HUES48 (cell line): ENCODE measurements at regions not wholly inside any gene's neighbourhood (a gene's known extent, or its start where the extent isn't known, plus 50 kb on each side); places are given as distances from the start of the nearest gene placed in this dataset.
"Not testable (repeated sequence)": the region's sequence is repeated elsewhere in the genome, so short reads cannot be mapped to it uniquely, and the experiment has no call there.

Experiments used
- H3K27ac ChIP-seq: one replicate; pipeline ENCODE4 v1.7.0; 2013; ENCODE audit warnings: low read depth, low read length, inconsistent platforms
- H3K27me3 ChIP-seq: 2 replicates; pipeline ENCODE4 v1.6.1; 2013; ENCODE audit warnings: mild to moderate bottlenecking, low read length; ENCODE audit not compliant: control insufficient read depth, insufficient read depth
- H3K36me3 ChIP-seq: 2 replicates; pipeline ENCODE4 v1.6.1; 2013; ENCODE audit warnings: low read length; ENCODE audit not compliant: control insufficient read depth, insufficient read depth
- H3K4me1 ChIP-seq: 2 replicates; pipeline ENCODE4 v1.6.1; 2013; ENCODE audit warnings: mild to moderate bottlenecking, low read length; ENCODE audit not compliant: control insufficient read depth, insufficient read depth
- H3K4me3 ChIP-seq: 2 replicates; pipeline ENCODE4 v1.5.1; 2013; ENCODE audit warnings: mild to moderate bottlenecking, low read depth, low read length
- H3K9ac ChIP-seq: 2 replicates; pipeline ENCODE4 v1.6.1; 2013; ENCODE audit warnings: mild to moderate bottlenecking, low read depth, low read length, moderate library complexity
- H3K9me3 ChIP-seq: 2 replicates; pipeline ENCODE4 v1.6.1; 2013; ENCODE audit warnings: low read length; ENCODE audit not compliant: control insufficient read depth, insufficient read depth

DNA sequence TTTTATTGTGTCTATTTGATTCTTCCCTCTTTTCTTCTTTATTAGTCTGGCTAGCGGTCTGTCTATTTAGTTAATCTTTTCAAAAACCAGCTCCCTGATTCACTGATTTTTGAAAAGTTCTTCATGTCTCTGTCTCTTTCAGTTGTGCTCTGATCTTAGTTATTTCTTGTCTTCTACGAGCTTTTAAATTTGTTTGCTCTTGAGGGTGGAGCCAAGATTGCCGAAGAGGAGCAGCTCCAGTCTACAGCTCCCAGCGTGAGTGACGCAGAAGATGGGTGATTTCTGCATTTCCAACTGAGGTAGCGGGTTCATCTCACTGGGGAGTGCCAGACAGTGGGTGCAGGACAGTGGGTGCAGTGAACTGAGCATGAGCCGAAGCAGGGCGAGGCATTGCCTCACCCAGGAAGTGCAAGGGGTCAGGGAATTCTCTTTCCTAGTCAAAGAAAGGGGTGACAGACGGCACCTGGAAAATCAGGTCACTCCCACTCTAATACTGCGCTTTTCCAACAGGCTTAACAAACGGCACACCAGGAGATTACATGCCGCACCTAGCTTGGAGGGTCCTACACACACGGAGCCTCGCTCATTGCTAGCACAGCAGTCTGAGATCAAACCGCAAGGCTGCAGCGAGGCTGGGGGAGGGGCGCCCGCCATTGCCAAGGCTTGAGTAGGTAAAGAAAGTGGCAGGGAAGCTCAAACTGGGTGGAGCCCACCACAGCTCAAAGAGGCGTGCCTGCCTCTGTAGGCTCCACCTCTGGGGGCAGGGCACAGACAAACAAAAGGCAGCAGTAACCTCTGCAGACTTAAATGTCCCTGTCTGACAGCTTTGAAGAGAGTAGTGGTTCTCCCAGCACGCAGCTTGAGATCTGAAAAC lies 220.6 kb upstream of the IRAK1BP1 start:
- H3K4me1 ChIP-seq, H3K27ac ChIP-seq, H3K27me3 ChIP-seq, H3K9me3 ChIP-seq, H3K9ac ChIP-seq, H3K36me3 ChIP-seq: not testable (repeated sequence)
- peak overlapping the region; percentile 17; the same call in 1 of the 2 replicates for H3K4me3 ChIP-seq

DNA sequence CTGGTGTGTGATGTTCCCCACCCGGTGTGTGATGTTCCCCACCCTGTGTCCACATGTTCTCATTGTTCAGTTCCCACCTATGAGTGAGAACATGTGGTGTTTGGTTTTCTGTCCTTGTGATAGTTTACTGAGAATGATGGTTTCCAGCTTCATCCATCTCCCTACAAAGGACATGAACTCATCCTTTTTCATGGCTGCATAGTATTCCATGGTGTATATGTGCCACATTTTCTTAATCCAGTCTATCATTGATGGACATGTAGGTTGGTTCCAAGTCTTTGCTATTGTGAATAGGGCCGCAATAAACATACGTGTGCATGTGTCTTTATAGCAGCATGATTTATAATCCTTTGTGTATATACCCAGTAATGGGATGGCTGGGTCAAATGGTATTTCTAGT lies 201.5 kb upstream of the IRAK1BP1 start:
- H3K9me3 ChIP-seq, H3K4me3 ChIP-seq, H3K36me3 ChIP-seq, H3K27me3 ChIP-seq, H3K9ac ChIP-seq, H3K27ac ChIP-seq: not testable (repeated sequence)
- H3K4me1 ChIP-seq: peaks cover 18% of the 10 kb centered on the region

DNA sequence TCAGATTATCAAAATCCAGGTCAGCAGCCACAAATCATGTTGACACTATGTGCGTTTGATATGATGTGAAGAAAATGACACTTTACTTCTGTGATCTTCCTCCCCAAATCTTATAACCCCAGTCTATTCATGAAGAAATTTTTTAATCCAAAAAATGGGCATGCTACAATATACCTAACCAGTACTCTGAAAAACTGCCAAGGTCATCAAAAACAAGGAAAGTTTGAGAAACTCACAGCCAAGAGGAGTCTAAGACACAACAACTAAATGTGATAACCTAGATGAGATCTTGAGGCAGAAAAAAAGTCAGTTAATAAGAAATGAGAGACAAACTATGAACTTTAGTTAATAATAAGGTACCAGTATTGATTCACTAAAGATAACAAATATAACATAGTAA lies 200.6 kb upstream of the IRAK1BP1 start:
- Histone ChIP-seq H3K27me3 (no peaks in the 10 kb centered on the region), H3K9ac (no peak overlapping the region), H3K9me3 (no peaks in the 10 kb centered on the region), H3K4me1 (peaks cover 20% of the 10 kb centered on the region), H3K36me3 (no peaks in the 10 kb centered on the region), H3K4me3 (no peak overlapping the region), H3K27ac (no peak overlapping the region)

DNA sequence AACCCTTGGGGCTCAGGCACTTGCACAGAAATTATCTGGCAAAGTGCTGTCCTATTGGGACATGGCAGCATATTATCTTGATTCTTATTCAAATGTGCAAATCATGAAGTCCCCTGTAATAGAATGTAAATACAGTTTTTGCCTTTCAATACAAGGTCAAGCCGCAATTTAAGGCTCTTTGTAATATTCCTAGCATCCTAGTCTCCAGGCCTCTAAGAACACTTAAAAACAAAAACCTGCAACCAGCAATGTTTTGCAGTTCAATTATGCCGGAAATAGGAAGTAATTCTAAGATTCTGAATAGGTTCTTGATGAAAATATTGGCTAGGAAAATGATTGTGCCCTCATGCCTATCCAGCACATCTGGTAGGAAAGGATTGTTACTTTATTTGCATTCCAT lies 197.2 kb upstream of the IRAK1BP1 start:
- no peak overlapping the region for H3K27ac ChIP-seq
- no peaks in the 10 kb centered on the region for H3K36me3 ChIP-seq
- no peak overlapping the region for H3K9ac ChIP-seq

DNA sequence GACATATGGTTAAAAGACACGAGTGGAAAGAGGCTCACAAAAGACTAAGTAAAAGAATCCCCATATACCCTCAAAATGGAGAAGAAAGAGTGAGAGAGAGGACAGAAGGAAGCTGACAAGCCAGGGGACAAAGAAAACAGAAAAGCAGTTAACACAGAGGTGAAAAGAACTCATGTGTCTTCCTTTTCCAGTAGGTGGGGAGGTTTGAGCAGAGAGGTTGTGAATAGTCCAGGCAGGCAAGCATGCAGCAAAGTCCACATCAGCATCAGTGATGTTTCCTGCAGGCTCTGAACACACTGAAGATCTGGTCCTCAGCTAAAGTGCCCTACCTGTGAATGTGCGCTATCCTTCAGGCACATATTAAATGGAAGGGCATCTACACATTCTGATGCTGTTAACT lies 196.5 kb upstream of the IRAK1BP1 start:
- peaks cover 6% of the 10 kb centered on the region for H3K9me3 ChIP-seq
- H3K27me3 ChIP-seq: no peaks in the 10 kb centered on the region
- no peak overlapping the region for H3K27ac ChIP-seq
- no peak overlapping the region for H3K9ac ChIP-seq
- H3K4me3 ChIP-seq: no peak overlapping the region
- H3K4me1 ChIP-seq: peaks cover 20% of the 10 kb centered on the region
- H3K36me3 ChIP-seq: no peaks in the 10 kb centered on the region

More for the DNA sequence above, 197.2 kb upstream of the IRAK1BP1 start:
- no peak overlapping the region; the same call in 1 of the 2 replicates for H3K4me3 ChIP-seq
- no peaks in the 10 kb centered on the region for H3K27me3 ChIP-seq
- H3K4me1 ChIP-seq: peaks cover 20% of the 10 kb centered on the region
- no peaks in the 10 kb centered on the region for H3K9me3 ChIP-seq

DNA sequence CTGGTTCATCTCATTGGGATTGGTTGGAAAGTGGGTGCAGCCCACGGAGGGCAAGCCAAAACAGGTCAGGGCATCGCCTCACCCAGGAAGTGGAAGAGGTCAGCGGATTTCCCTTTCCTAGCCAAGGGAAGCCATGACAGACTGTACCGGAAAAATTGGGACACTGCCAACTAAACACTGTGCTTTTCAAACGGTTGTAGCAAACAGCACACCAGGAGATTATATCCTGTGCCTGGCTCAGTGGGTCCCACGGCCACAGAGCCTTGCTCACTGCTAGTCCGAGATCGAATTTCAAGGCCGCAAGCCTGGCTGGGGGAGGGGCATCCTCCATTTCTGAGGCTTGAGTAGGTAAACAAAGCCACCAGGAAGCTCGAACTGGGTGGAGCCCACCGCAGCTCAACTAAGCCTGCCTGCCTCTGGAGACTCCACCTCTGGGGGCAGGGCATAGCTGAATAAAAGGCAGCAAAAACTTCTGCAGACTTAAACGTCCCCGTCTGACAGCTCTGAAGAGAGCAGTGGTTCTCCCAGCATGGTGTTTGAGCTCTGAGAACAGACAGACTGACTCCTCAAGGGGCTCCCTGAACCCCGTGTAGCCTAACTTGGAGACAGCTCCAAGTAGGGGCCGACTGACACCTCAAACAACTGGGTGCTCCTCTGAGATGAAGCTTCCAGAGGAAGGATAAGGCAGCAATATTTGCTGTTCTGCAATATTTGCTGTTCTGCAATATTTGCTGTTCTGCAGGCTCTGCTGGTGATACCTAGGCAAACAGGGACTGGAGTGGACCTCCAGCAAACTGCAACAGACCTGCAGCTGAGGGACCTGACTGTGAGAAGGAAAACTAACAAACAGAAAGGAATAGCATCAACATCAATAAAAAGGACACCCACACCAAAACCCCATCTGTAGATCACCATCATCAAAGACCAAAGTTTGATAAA lies 191.0 kb upstream of the IRAK1BP1 start:
- not testable (repeated sequence) for H3K27ac ChIP-seq, H3K4me1 ChIP-seq, H3K27me3 ChIP-seq, H3K36me3 ChIP-seq, H3K9ac ChIP-seq, H3K4me3 ChIP-seq
- H3K9me3 ChIP-seq: peaks cover 17% of the 10 kb centered on the region

DNA sequence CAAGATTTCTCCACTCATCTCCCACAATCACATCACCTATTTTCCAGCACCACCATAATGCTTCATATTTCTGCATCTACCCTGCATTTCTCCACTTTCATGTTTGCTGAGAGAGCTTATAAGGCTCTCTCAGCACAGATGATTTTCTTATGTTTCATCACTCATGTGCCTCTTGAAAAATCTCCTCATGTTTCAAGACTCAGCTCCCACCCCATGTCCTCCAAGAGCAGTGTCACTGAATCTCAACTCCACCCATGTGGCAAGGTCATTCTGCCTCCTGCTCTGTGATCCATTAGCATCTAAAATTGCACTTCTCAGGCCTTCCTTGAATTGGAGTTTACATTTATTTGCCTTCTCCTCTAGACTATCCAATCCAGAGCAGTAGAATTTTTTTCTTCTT lies 178.7 kb upstream of the IRAK1BP1 start:
- Histone ChIP-seq H3K4me3 (no peak overlapping the region), H3K4me1 (no peaks in the 10 kb centered on the region), H3K9ac (no peak overlapping the region), H3K36me3 (no peaks in the 10 kb centered on the region), H3K9me3 (no peaks in the 10 kb centered on the region), H3K27ac (no peak overlapping the region), H3K27me3 (no peaks in the 10 kb centered on the region)

DNA sequence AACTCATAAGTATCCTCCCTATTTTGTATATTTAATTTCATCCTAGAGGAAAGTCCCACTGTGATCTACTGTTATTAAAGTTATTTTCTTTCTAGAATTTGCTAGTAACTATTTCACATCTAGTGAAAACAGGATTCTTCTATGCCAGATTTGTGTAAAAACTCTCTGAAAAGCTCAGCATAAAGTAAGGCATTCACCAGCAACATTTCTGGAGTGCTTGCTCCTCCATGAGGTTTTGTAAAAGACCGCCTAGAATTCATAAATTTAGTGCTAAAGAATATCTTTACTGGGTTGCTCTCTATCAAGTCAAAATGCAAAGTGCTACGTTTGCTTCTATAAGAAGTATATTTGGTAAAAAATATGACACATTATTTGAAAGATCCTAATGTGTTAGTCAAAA lies 173.5 kb upstream of the IRAK1BP1 start:
- H3K36me3 ChIP-seq: no peaks in the 10 kb centered on the region
- no peaks in the 10 kb centered on the region for H3K4me1 ChIP-seq
- peaks cover 8% of the 10 kb centered on the region for H3K9me3 ChIP-seq
- H3K4me3 ChIP-seq: no peak overlapping the region
- no peaks in the 10 kb centered on the region for H3K27me3 ChIP-seq
- no peak overlapping the region for H3K27ac ChIP-seq
- H3K9ac ChIP-seq: no peak overlapping the region

DNA sequence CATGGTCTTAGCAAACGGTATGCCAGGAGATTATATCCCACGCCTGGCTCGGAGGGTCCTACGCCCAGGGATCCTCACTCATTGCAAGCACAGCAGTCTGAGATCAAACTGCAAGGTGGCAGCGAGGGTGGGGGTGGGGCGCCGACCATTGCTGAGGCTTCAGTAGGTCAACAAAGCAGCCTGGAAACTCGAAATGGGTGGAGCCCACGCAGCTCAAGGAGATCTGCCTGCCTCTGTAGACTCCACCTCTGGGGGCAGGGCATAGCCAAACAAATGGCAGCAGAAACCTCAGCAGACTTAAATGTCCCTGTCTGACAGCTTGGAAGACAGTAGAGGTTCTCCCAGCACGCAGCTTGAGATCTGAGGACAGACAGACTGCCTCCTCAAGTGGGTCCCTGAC lies 172.7 kb upstream of the IRAK1BP1 start:
- not testable (repeated sequence) for H3K4me3 ChIP-seq, H3K4me1 ChIP-seq, H3K36me3 ChIP-seq

DNA sequence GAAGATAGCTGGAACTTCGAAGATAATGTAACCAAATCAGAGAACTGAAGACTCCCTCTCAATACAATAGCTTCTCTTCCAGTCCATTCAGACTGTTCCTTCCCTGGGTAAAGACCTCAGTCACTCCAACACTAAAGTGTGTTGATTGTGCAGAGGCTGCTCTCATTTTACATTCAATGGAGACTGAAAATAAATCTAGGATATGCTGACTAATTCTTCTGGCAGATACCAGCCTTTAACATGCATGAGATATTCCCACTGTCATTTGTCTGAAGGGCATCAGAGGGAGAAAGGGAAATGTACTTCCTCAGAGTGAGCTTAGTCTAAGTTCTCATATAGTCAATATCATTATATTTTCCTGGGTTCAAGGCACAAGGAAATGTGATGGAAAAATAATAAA lies 166.4 kb upstream of the IRAK1BP1 start:
- Histone ChIP-seq H3K27me3 (no peaks in the 10 kb centered on the region), H3K27ac (no peak overlapping the region), H3K36me3 (no peaks in the 10 kb centered on the region), H3K4me3 (no peak overlapping the region), H3K9me3 (no peaks in the 10 kb centered on the region), H3K4me1 (no peaks in the 10 kb centered on the region), H3K9ac (no peak overlapping the region)

More for the DNA sequence above, 172.7 kb upstream of the IRAK1BP1 start:
- H3K9ac ChIP-seq, H3K9me3 ChIP-seq, H3K27me3 ChIP-seq, H3K27ac ChIP-seq: not testable (repeated sequence)

DNA sequence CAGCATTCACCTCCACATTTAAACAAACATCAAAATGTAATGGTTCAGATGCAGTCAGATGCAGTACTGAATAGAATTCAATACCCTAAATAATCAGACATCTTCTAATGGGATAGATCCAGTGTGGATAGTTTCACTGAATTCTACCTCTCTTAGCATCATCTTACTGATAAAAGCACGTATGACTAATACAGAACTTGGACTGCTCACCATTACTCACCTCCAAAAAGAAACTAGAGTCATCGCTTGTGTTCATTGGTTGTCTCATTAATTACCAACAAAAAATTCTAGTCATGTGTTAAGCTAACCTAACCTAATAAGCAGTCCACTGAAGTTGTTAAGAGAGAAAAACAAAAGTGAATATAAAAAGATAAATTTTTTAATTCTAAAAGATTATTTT lies 165.9 kb upstream of the IRAK1BP1 start:
- H3K27ac ChIP-seq: no peak overlapping the region
- H3K36me3 ChIP-seq: no peaks in the 10 kb centered on the region
- no peaks in the 10 kb centered on the region for H3K27me3 ChIP-seq
- H3K9ac ChIP-seq: no peak overlapping the region
- H3K4me3 ChIP-seq: no peak overlapping the region
- no peaks in the 10 kb centered on the region for H3K4me1 ChIP-seq
- H3K9me3 ChIP-seq: no peaks in the 10 kb centered on the region
